A172 (cell line): ENCODE measurements at regions not wholly inside any gene's neighbourhood (a gene's known extent, or its start where the extent isn't known, plus 50 kb on each side); places are given as distances from the start of the nearest gene placed in this dataset.

Experiments used
- DNase-seq: peaks from one replicate; pipeline ENCODE4 v3.0.0-alpha.2; 2015; ENCODE audit warnings: low spot score

DNA sequence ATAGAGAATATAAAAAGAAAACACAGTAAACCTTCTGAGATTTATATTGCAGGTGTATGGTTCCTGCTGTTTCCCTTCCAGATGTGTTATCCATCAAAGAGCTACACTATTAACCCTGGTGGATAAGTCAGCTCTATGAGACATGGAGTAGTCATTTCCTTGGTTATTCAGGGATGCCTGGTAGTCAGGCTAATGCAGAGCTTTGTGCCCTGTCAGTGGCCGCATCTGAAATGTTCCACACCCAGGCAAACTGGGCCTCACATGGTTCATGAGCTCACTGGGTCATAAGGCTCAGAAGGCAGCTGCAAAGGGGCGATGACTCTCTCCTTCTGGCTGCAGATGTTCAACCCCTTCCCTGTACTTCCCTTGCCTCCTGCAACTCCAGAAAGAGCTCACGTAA is 473.6 kb downstream of the EPHA7 start:
- peak; percentile 9 for DNase-seq

DNA sequence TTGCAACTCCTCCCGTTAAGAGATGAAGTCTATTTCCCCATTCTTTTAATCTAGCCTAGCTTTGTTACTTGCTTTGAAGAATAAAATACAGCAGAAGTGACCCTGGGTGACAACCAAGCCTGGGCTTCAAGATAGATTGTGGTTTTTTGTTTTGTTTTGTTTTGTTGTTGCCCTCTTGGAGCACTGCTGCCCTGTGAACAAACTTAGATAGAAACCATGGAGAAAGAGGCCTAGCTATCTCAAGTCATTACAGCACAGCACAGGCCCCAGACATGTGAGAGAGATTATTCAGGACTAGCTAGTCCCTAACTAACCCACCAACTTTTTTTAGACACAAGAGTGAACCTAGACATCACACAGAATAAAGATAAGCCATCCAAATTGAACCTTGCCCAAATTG is 475.2 kb downstream of the EPHA7 start:
- no peak for DNase-seq

DNA sequence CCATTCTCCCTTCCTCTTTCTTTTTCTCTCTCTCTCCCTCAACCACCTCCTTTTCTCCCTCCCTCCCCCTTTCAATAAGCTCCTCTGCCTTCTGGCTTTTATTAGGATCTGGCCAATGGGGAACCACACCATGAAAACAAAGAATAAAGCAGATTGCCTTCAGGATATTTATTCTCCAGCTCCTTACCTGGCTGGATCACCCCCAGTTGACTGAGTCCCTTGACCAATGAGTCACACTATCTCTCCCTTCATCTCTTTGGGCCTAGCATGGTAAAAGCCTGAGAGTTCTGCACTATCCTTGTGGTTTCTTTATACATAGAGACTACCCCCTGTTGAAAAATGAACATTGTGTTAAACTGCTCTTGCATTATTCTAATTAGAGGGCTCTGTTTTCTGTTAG is 476.8 kb downstream of the EPHA7 start:
- DNase-seq: no peak

DNA sequence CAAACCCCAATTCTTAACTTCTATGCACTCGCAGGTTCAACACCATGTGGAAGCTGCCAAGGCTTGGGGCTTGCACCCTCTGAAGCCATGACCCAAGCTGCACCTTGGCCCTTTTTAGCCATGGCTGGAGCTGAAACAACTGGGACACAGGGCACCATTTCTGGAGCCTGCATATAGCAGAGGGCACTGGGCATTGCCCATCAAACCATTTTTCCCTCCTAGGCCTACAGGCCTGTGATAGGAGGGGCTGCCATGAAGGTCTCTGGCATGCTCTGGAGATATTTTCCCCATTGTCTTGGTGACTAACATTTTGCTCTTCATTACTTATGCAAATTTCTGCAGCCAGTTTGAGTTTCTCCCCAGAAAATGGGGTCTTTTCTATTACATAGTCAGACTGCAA is 484.7 kb downstream of the EPHA7 start:
- no peak for DNase-seq

DNA sequence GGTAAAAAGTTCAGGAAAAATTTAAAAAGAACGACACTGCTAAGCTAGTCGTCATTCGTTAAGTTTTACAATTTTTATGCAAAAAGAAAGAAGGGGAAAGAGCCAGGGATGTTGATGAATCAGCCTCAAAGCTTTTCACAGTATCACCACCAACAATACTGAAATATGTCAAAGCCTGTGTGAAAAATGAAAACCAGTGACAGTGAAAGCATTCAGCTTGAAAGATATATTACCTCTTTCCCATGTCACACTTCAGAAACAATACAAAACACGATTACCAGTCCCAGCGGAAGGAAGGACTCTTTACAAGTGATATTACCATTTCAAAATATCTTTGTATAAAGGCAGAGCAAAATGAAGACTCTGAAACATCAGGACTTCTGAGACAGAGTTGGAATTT is 489.2 kb downstream of the EPHA7 start:
- DNase-seq: no peak

DNA sequence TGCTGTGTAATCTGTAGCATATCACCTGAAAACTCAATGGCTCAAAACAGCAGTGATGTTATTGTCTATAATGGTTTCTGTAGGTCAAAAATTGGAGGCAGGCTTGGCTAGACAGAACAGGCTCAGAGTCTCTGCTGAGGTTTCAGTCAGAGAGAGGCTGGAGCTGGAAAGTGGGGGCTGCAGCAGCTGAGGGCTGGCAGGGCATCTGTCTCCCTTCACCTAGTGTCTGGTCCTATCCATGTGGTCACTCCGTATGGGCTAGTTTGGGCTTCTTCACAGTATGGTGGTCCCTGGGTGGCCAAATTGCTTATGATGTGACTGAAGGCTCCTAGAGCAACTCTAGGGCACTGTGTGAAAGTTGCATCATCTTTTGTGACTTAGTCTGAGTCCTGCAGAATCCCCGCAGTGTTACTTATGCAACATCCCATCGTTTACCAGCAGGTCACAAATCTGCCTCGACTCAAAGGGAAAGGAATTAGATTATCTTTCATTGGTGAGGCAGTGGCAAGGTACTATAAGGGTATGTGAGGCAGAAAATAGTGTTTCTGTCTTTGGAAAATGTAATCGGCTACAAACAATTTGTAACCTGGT is 497.0 kb downstream of the EPHA7 start:
- no peak for DNase-seq

DNA sequence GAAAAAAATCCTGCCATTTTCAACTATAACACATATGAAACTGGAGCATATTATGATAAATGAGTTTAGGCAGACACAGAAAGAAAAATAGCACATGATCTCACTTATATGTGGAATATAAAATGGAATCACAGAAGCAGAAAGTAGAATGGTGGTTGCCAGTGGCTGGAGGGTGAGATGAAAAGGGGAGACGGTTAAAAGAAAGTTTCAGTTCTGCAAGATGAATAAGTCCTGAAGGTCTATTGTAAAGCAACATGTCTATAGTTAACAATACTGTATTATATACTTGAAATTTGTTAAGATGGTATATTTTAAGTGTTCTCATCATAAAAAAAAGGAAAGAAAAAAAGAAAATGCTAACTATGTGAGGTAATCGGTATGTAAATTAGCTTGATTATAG is 503.9 kb downstream of the EPHA7 start:
- no peak for DNase-seq

DNA sequence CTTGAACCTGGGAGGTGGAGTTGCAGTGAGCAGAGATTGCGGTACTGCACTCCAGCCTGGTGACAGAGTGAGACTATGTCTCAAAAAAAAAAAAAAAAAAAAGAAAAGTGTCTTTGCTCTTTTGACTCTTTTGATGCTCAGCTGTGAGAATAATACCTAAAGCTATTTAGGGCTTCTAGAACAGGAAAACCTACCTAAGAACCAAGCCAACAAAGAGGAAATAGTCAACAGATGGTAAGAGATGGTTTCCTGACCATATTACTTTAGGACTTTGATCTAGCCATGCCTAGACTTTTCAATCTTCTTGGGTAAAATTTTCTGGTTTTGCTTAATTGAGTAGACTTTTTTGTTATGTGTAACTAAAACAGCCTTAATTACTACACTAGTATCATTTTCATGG is 508.1 kb downstream of the EPHA7 start:
- DNase-seq: no peak

DNA sequence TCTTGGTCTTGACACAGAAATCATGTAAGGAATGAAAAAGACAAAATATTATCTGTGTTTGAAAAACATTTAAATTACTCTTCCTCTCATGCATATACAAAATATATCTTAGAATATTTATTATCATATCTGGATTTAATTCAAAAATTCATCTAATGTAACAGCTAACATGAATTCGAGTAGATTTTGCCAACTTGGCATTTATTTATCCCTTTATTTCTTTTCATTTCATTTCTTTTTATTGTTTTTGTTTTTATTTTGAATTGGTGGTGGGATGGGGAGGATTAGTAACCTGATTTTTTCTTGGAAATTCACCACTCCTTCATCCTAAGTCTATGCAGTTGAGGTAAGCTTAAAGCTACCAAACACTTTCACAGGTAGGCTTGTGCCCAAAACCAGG is 508.7 kb downstream of the EPHA7 start:
- no peak for DNase-seq

DNA sequence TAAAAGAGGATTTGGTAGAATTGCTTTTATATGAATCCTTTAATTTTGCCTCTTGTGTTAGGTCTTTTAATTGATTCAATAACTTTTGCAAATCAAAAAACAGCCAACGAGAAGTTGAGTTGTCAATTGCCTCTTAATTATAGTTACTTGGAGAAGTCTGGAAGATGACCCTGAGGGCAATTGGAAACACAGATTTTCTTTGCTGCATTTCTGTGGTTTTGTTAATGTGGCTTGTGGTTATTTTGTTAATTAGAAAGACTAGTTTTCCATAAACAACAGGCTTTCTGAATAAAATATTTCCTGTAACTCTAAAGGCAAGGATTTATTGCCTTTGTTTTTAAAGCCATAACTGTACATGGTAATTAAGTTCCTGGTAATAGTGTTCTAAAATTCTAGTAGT is 513.0 kb downstream of the EPHA7 start:
- DNase-seq: no peak

DNA sequence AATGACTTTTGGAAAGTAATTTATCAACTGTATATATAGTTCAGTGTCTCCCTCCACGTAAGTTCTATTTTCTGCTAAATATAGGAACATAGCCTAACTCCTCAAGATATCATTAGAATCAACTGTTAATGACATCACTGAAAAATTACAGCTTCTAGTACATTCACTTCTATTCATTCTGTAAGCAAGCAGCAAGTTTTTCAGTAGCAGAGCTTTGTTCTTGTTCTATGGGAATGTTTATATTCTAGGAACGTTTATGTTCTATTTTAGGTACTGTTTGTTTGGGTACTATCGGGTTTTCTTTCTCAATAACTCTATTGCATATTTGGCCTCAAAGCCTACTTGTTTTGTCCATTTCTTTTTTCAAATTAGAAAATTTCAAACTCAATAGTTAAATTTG is 525.6 kb downstream of the EPHA7 start:
- DNase-seq: no peak

DNA sequence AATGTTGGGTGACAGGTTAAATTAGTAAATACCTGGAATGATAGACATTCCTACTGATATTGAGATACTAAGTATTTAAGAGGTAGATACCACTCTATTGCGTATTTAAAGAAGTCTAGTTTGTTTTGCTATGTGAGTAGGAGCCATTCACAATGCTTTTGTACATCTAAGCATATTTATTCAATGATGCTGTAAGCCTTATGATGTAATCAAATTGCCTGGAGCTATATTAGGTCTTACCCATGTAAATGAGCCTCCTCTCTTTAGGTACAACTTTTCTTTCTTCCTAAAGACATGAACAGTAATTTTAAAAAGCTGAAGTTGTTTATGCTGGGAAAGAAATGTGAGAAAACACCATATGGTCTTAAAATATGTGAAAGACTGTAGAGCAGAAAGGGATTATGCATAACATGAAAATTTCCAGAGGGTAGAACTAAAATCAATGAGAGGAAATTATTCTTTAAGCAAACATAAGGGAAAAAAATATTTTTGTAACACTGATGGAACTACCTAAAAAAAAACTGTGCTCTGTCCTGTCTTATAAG is 526.7 kb downstream of the EPHA7 start:
- no peak for DNase-seq

DNA sequence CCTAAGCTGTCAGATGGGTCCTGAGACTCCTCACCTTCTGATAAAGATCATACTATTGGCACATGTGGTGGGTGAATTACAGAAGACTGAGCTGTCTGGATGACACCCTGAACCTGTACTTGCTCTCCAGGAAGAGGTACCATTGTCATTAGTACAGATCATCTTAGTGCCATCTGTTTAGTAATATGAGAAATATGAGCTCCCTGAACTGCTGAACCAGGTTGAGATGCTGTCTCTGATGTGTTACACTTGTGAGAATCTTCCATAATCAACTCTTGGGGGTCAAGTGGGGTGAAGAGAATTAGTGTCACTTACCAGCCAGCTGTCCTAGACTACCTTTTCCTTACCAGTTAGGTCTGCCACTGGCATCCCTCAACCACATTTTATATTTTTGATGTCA is 531.0 kb downstream of the EPHA7 start:
- no peak for DNase-seq

DNA sequence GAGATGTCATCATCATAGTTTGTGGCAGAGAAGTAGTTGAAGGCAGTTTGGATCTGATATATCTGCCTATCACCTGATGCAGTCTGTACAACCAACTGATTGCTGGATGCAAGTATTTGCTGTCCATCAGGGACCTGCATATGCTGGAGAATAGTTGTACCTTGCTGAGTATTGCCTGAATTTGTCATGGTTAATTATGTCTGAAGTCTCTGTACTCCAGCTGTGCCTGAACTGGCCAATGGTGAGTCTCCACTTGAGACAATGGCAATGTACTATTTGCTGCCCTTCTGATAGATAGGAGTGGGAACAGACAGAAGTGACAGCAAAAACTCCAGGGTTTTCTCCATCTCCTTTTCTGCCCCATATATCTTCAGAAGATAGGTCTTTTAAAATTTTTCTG is 531.5 kb downstream of the EPHA7 start:
- no peak for DNase-seq

DNA sequence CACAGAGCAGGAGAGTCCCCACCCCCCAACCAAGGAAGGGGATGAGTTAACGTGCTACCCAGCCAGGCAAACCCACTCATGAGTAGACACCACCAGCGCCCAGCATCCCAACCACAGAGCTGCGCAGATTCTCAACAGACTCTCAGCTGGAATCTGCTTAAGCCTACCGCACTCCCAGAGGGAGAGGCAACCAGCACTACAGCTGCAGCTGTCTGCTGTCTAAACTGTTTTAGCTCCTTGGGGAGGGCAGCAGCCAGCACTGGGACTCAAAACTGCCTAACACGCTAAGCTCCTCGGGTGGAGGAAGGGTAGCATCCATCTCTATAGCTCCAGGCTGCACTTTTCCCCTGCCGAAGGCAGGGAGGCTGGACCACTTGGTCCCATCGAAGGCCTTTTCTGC is 539.8 kb downstream of the EPHA7 start:
- DNase-seq: no peak

DNA sequence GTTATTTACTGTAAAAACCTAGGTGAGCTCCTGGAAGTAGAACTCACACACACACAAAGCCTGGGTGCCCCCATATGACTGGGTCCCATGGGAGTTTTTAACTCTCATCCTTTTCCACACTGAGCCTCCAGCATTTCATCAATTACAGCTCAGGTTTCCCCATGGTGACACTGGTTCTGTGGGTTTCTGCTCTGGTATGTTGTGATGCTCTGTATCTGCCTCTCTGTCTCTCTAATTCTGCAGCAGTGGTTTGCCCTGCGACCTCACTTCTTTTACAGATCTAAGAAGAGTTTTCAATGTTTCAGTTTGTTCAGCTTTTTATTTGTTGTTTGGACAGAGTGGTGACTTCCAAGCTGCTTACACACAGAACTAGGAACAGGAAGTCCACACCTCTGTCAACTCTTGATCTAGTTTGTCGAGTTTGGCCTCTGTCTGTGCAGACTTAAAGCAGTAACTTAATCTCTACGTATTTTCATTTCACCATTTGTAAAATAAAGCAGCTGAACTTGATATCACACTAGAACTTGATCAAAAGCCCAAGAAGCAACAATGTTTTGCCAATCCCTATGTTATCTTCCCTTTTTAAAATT is 554.3 kb downstream of the EPHA7 start:
- DNase-seq: no peak

DNA sequence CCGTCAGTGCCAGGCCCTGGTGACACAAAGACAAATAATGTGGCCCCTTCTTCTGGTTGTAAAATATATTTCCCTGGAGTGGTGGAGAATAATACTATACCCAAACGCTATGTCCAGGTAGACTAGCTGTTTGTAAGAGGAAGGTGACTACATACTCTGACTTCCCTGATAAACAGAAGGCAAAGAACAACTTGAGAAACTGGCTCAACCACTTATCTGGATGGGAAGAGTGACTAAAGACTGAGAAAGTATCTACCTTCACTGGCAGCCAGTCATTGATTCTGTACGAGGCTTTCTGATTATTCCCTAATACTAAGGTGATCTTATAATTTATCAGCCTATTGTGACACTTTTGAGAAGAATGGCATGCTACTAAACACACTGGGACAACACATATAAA is 569.7 kb downstream of the EPHA7 start:
- no peak for DNase-seq

DNA sequence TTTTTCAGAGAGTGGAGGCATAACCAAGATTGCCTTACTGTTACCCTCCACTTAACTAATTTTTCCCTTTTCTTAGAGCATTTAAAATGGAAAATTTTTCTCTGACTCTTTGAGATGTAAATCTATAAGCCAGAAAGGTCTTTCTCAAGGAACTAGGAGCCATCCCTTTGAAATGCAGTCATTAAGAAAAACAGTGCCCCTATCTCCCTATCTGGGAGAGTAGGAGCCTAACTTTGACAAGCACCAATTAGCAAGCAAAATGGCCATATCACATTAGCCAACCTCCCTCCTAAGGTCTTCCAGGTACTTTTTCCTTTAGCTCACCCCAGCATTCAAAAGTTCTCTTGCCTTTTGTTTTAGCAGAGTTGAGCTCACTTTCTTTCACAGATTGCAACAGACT is 570.5 kb downstream of the EPHA7 start:
- no peak for DNase-seq

DNA sequence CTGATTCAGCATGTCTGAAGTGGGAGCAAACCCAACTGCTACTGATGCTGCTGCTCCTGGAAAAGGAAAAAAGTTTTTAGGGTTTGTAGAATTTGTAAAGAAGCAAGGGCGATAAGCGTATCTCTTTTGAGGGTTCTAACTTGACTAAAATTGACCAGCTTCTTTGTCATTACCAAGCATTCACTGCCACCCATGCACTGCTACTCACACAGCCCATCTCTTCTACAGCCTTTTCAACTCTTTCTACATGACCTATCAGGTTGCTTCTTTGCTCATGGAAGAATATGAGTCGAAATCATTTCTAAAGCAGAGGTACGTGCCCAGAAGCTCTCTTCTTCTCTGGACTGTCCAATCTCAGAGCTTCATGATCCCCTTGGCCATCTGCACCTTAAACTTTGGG is 570.9 kb downstream of the EPHA7 start:
- no peak for DNase-seq

DNA sequence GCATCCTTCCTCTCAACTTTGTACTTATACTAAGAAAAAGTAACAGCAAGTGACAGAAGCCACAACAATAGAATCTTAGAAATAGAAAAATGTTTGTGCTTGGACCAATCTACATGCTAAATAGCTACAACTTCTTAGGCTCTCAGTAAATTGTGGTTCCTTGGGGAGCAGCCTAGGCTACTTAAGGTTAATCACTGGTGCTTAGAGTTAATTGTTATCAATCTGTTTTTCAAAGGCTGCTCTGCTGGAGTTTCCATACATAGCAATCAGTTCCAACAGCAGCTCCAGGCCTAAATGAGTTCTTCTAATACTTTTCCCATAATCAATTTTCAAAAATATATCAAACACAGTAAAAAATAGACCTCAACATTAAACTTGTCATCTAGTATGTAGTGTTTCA is 571.4 kb downstream of the EPHA7 start:
- no peak for DNase-seq

DNA sequence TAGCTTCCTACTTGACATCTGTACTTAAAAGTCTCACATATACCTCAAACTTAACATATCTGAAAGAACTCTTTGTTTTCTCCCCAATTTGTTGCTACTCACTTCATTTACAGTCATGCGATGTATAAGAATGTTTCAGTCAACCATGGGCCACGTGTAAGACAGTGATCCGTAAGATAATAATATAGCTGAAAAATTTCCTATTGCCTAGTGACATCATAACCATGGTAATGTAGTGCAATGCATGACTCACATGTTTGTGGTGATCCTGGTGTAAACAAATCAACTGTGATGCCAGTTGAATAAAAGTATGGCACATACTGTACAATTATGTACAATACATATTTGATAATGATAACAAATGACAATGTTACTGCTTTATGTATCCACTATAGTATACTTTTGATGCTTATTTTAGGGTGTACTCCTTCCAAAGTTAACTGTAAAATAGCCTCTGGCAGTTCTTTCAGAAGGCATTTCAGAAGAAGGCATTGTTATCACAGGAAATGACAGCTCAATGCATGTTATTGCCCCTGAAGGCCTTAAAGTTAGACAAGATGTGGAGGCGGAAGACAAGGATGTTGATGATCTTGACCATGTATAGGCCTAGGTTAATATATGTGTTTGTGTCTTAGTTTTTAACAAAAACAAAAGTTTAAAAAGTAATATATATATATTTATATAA is 579.0 kb downstream of the EPHA7 start:
- no peak for DNase-seq

DNA sequence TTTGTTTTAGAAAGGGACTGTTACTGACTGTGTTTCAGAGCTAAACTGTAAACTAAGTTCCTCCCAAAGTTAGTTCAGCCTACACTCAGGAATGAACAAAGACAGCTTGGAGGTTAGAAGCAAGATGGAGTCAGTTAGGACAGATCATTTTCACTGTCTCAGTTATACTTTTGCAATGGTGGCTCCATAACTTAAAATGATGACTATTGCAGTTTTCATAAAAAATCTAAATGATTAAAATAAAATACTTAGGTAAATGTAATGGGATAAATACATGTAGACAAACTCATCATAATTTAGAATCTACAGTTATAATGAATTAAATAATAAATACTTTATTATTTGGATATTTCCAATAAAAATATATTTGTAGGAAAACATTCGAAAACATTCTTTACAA is 590.6 kb downstream of the EPHA7 start:
- DNase-seq: no peak

DNA sequence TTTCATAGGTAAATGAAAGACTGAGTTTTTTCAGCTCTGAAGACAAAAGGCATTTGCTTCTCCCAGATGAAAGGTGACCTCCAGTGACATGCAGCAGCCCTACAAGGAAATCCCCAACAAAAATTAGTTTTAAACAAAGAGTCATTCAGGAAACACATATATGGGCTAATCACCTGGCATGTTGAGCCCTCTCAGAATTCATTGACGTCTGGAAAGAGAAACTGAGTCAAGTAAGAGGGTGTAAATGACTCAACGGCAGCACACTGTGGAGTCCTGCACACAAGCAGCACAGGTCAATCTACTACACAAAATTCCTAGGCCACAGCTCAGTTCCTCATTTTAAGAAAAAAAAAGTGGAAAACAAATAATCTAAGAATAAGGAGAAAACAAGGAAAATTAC is 592.3 kb downstream of the EPHA7 start:
- no peak for DNase-seq

DNA sequence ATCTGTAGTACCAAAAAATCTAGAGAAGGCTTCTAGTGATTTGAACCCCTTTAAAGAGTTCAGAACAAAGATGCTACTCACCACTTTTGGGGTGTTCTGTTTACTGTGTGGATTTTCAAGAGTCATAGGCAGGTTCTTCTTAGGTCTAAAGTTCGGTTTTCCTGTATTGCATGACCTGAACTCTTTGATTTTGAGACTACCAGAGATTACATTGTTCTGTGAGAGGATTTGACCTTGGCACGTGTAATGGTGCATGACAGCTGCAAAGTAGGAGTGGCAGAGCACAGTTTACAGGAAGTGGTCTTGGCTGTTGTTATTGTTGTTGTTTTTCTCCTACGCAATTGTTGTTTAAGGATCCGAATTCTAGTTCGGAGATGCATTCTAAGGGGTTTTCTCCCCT is 592.7 kb downstream of the EPHA7 start:
- no peak for DNase-seq
